BJ (cell line): ENCODE measurements at regions not wholly inside any gene's neighbourhood (a gene's known extent, or its start where the extent isn't known, plus 50 kb on each side); places are given as distances from the start of the nearest gene placed in this dataset.

Source experiments
- CTCF ChIA-PET: fragments of 350-600 bp; formaldehyde crosslinking; extraction: SDS; loops from one replicate; lab custom pipeline; 2021; ENCODE audit warnings: antibody characterized with exemption, inconsistent platforms; lab: Yijun Ruan, JAX
- POLR2A ChIA-PET: fragments of 300-600 bp; sonication (Branson Sonifier 250); formaldehyde crosslinking; extraction: SDS; loops from one replicate; lab custom pipeline; 2021; ENCODE audit warnings: antibody characterized with exemption; lab: Charles Lee
- DNase-seq: peaks from one replicate; pipeline ENCODE4 v3.0.0-alpha.2; 2011; ENCODE audit warnings: low read depth
- H3K27me3 ChIP-seq: 2 replicates; pipeline ENCODE4 v1.6.0; 2011; ENCODE audit warnings: low read length; ENCODE audit not compliant: control insufficient read depth, insufficient read depth
- H3K36me3 ChIP-seq: 2 replicates; pipeline ENCODE4 v1.5.1; 2011; ENCODE audit warnings: low read length; ENCODE audit not compliant: control insufficient read depth, insufficient read depth
- H3K4me3 ChIP-seq: 2 replicates; pipeline ENCODE4 v1.5.1; 2011; ENCODE audit warnings: low read depth, mild to moderate bottlenecking, control low read depth, low read length
- CTCF ChIP-seq: IDR thresholded peaks from 2 replicates; pipeline ENCODE4 v1.5.1; 2011; ENCODE audit warnings: low read depth, mild to moderate bottlenecking, control low read depth, inconsistent platforms, low read length, moderate library complexity; ENCODE audit not compliant: insufficient read depth

- CTCF ChIA-PET = interaction anchor here (1.1 kb wide), 1 partner anchor 11 kb away, joined by 4 read pairs; no protein-coding TSS in a partner anchor
- POLR2A ChIA-PET = no interaction called here
- no peak for DNase-seq
- Histone ChIP-seq H3K4me3 (no peak overlapping the region), H3K36me3 (no peaks in the 10 kb centered on the region), H3K27me3 (no peaks in the 10 kb centered on the region)
- TF ChIP-seq CTCF = no peak
Measured at GRCh38 chr21:41029571-41029970, 138.4 kb upstream of the BACE2 start.

GRCh38 chr21:41031701-41032220 is 136.2 kb upstream of the BACE2 start:
- Histone ChIP-seq H3K27me3 (no peaks in the 10 kb centered on the region), H3K36me3 (no peaks in the 10 kb centered on the region), H3K4me3 (no peak overlapping the region)
- TF ChIP-seq CTCF = no peak
- DNase-seq = no peak
- ChIA-PET POLR2A (no interaction called here), CTCF (no interaction called here)

GRCh38 chr21:41032541-41032940 is 135.4 kb upstream of the BACE2 start:
- peak; percentile 37 for DNase-seq
- H3K4me3 ChIP-seq = no peak overlapping the region
- POLR2A ChIA-PET = no interaction called here
- H3K27me3 ChIP-seq = no peaks in the 10 kb centered on the region
- CTCF ChIA-PET = no interaction called here
- TF ChIP-seq CTCF = no peak
- no peaks in the 10 kb centered on the region for H3K36me3 ChIP-seq

- H3K27me3 ChIP-seq = no peaks in the 10 kb centered on the region
- no peak for DNase-seq
- no peak for TF ChIP-seq CTCF
- ChIA-PET CTCF (interaction anchor here (1.3 kb wide), 1 partner anchor 11 kb away, joined by 3 read pairs; no protein-coding TSS in a partner anchor), POLR2A (no interaction called here)
- no peak overlapping the region for H3K4me3 ChIP-seq
- H3K36me3 ChIP-seq = no peaks in the 10 kb centered on the region
Measured at GRCh38 chr21:41037212-41037611, 130.7 kb upstream of the BACE2 start.

- no peak for DNase-seq
- Histone ChIP-seq H3K4me3 (no peak overlapping the region), H3K27me3 (no peaks in the 10 kb centered on the region), H3K36me3 (no peaks in the 10 kb centered on the region)
- POLR2A ChIA-PET = no interaction called here
- CTCF ChIA-PET = interaction anchor here (1.3 kb wide), 1 partner anchor 12 kb away, joined by 3 read pairs; no protein-coding TSS in a partner anchor
- no peak for TF ChIP-seq CTCF
Measured at GRCh38 chr21:41037936-41038335, 130.0 kb upstream of the BACE2 start.
